ENCODE measurements at regions not wholly inside any gene's neighbourhood (a gene's known extent, or its start where the extent isn't known, plus 50 kb on each side); places are given as distances from the start of the nearest gene placed in this dataset.
"Not testable (repeated sequence)": the region's sequence is repeated elsewhere in the genome, so short reads cannot be mapped to it uniquely, and the experiment has no call there.

- intact Hi-C loops (cut with DNase I; ENCODE audit: low total_unique reads), result no loop called here
- no peak for TF ChIP-seq CTCF (IDR thresholded peaks at IDR 0.05)
- Histone ChIP-seq H3K36me3 (no peaks in the 10 kb centered on the region), H3K4me1 (no peaks in the 10 kb centered on the region), H3K27me3 (no peaks in the 10 kb centered on the region), H3K9me3 (no peaks in the 10 kb centered on the region), H3K4me3 (no peak overlapping the region), H3K27ac (no peak overlapping the region)
- no peak for DNase-seq
These were observed 792.0 kb downstream of the ETS1 start for GRCh38 chr11:127795326-127795725.

GRCh38 chr11:127791844-127792243, 791.3 kb upstream of the KIRREL3 start:
- Histone ChIP-seq H3K27ac (no peak overlapping the region), H3K27me3 (no peaks in the 10 kb centered on the region), H3K9me3 (no peaks in the 10 kb centered on the region), H3K36me3 (no peaks in the 10 kb centered on the region), H3K4me1 (no peaks in the 10 kb centered on the region), H3K4me3 (no peak overlapping the region)
- no peak for DNase-seq
- no peak for TF ChIP-seq CTCF (IDR thresholded peaks at IDR 0.05)
- intact Hi-C loops (cut with DNase I; ENCODE audit: low total_unique reads), result no loop called here

GRCh38 chr11:127790592-127790991, 790.0 kb upstream of the KIRREL3 start:
- Histone ChIP-seq H3K9me3 (no peaks in the 10 kb centered on the region), H3K27me3 (no peaks in the 10 kb centered on the region), H3K27ac (no peak overlapping the region), H3K4me3 (no peak overlapping the region), H3K36me3 (no peaks in the 10 kb centered on the region), H3K4me1 (no peaks in the 10 kb centered on the region)
- no peak for DNase-seq
- TF ChIP-seq CTCF (IDR thresholded peaks at IDR 0.05), result no peak
- intact Hi-C loops (cut with DNase I; ENCODE audit: low total_unique reads), result no loop called here

GRCh38 chr11:127789927-127790326, 789.4 kb upstream of the KIRREL3 start:
- Histone ChIP-seq H3K27ac (no peak overlapping the region), H3K36me3 (no peaks in the 10 kb centered on the region), H3K9me3 (no peaks in the 10 kb centered on the region), H3K27me3 (no peaks in the 10 kb centered on the region), H3K4me3 (no peak overlapping the region), H3K4me1 (no peaks in the 10 kb centered on the region)
- no peak for TF ChIP-seq CTCF (IDR thresholded peaks at IDR 0.05)
- intact Hi-C loops (cut with DNase I; ENCODE audit: low total_unique reads), result no loop called here
- no peak for DNase-seq

- H3K36me3 ChIP-seq; H3K27me3 ChIP-seq; H3K4me3 ChIP-seq; H3K27ac ChIP-seq; H3K9me3 ChIP-seq; intact Hi-C loops (cut with DNase I; ENCODE audit: low total_unique reads); DNase-seq; H3K4me1 ChIP-seq: not testable (repeated sequence)
These were observed 772.4 kb upstream of the KIRREL3 start for GRCh38 chr11:127772938-127773337.

- H3K4me3 ChIP-seq; H3K36me3 ChIP-seq; H3K4me1 ChIP-seq; H3K27ac ChIP-seq; H3K9me3 ChIP-seq; H3K27me3 ChIP-seq; intact Hi-C loops (cut with DNase I; ENCODE audit: low total_unique reads); DNase-seq: not testable (repeated sequence)
These were observed 768.4 kb upstream of the KIRREL3 start for GRCh38 chr11:127768931-127769330.

- TF ChIP-seq CTCF (IDR thresholded peaks at IDR 0.05), result no peak
- Histone ChIP-seq H3K36me3 (no peaks in the 10 kb centered on the region), H3K9me3 (no peaks in the 10 kb centered on the region), H3K27ac (no peak overlapping the region), H3K4me1 (no peaks in the 10 kb centered on the region), H3K4me3 (no peak overlapping the region), H3K27me3 (no peaks in the 10 kb centered on the region)
- intact Hi-C loops (cut with DNase I; ENCODE audit: low total_unique reads), result no loop called here
- no peak for DNase-seq
These were observed 766.2 kb upstream of the KIRREL3 start for GRCh38 chr11:127766734-127767133.

Data from tibial artery (tissue), 4 donors.